ENCODE measurements at regions not wholly inside any gene's neighbourhood (a gene's known extent, or its start where the extent isn't known, plus 50 kb on each side); places are given as distances from the start of the nearest gene placed in this dataset.

- Histone ChIP-seq H3K4me3 (ENCODE audit: insufficient read depth in 1 of 2, low read depth in 1 of 2, low read length in 2 of 2) (no peak overlapping the region), H2BK5ac (ENCODE audit: low read depth, low read length, poor library complexity, severe bottlenecking) (no peak overlapping the region), H4K91ac (ENCODE audit: low read length) (no peak overlapping the region), H2AFZ (ENCODE audit: low read depth, low read length) (no peak overlapping the region), H3K18ac (ENCODE audit: low read depth in 1 of 2, low read length in 2 of 2) (no peak overlapping the region), H2BK12ac (ENCODE audit: low read length in 2 of 2) (no peak overlapping the region), H4K8ac (ENCODE audit: low read length) (no peak overlapping the region), H3K27ac (ENCODE audit: low read length, poor library complexity, severe bottlenecking) (no peak overlapping the region), H3K27me3 (ENCODE audit: control insufficient read depth in 1 of 2, insufficient read depth in 1 of 2, low read length in 2 of 2) (no peaks in the 10 kb centered on the region), H3K79me1 (replicated peaks; ENCODE audit: low read length, poor library complexity, severe bottlenecking) (no peaks in the 10 kb centered on the region), H3K14ac (ENCODE audit: low read length in 2 of 2) (no peak overlapping the region), H3K4me2 (ENCODE audit: low read length, poor library complexity, severe bottlenecking) (no peak overlapping the region), H3K23ac (ENCODE audit: low read length in 2 of 2) (no peak overlapping the region), H3K9ac (ENCODE audit: low read length) (no peak overlapping the region), H2BK120ac (ENCODE audit: low read depth, low read length) (no peak overlapping the region), H3K9me3 (ENCODE audit: control insufficient read depth, low read length) (no peaks in the 10 kb centered on the region), H3K36me3 (ENCODE audit: control insufficient read depth in 1 of 2, insufficient read depth in 2 of 2, low read depth in 1 of 2, low read length in 2 of 2) (no peaks in the 10 kb centered on the region), H3K4me1 (ENCODE audit: control insufficient read depth, insufficient read depth, low read depth, low read length) (peaks cover 2% of the 10 kb centered on the region), H2BK15ac (ENCODE audit: low read depth, poor library complexity, severe bottlenecking) (no peak overlapping the region), H2AK5ac (ENCODE audit: low read length, severe bottlenecking) (no peak overlapping the region), H3K4ac (ENCODE audit: low read depth in 1 of 2, low read length in 2 of 2) (no peak overlapping the region)
- 100% methylated on average over 1 of the region's 1 CpG for WGBS
- DNase-seq = no peak
Observed at GRCh38 chr6:21785164-21785563, 191.6 kb downstream of the SOX4 start.

GRCh38 chr6:21791056-21791455, 197.5 kb downstream of the SOX4 start:
- Histone ChIP-seq H2AFZ (ENCODE audit: low read depth, low read length) (no peak overlapping the region), H3K14ac (ENCODE audit: low read length in 2 of 2) (no peak overlapping the region), H3K23ac (ENCODE audit: low read length in 2 of 2) (no peak overlapping the region), H3K4me1 (ENCODE audit: control insufficient read depth, insufficient read depth, low read depth, low read length) (no peaks in the 10 kb centered on the region), H4K91ac (ENCODE audit: low read length) (no peak overlapping the region), H3K4ac (ENCODE audit: low read depth in 1 of 2, low read length in 2 of 2) (no peak overlapping the region), H3K9ac (ENCODE audit: low read length) (no peak overlapping the region), H2BK5ac (ENCODE audit: low read depth, low read length, poor library complexity, severe bottlenecking) (no peak overlapping the region), H3K79me1 (replicated peaks; ENCODE audit: low read length, poor library complexity, severe bottlenecking) (no peaks in the 10 kb centered on the region), H2BK12ac (ENCODE audit: low read length in 2 of 2) (no peak overlapping the region), H3K18ac (ENCODE audit: low read depth in 1 of 2, low read length in 2 of 2) (no peak overlapping the region), H3K4me2 (ENCODE audit: low read length, poor library complexity, severe bottlenecking) (no peak overlapping the region), H2BK15ac (ENCODE audit: low read depth, poor library complexity, severe bottlenecking) (no peak overlapping the region), H2BK120ac (ENCODE audit: low read depth, low read length) (no peak overlapping the region), H4K8ac (ENCODE audit: low read length) (no peak overlapping the region), H3K27ac (ENCODE audit: low read length, poor library complexity, severe bottlenecking) (no peak overlapping the region), H3K36me3 (ENCODE audit: control insufficient read depth in 1 of 2, insufficient read depth in 2 of 2, low read depth in 1 of 2, low read length in 2 of 2) (no peaks in the 10 kb centered on the region), H2AK5ac (ENCODE audit: low read length, severe bottlenecking) (no peak overlapping the region), H3K9me3 (ENCODE audit: control insufficient read depth, low read length) (no peaks in the 10 kb centered on the region), H3K27me3 (ENCODE audit: control insufficient read depth in 1 of 2, insufficient read depth in 1 of 2, low read length in 2 of 2) (no peaks in the 10 kb centered on the region), H3K4me3 (ENCODE audit: insufficient read depth in 1 of 2, low read depth in 1 of 2, low read length in 2 of 2) (no peak overlapping the region)
- 98% methylated on average over 2 of the region's 3 CpGs for WGBS
- DNase-seq = no peak

GRCh38 chr6:21791581-21791980, 198.0 kb downstream of the SOX4 start:
- H3K23ac ChIP-seq (ENCODE audit: low read length in 2 of 2) = no peak overlapping the region
- no peak overlapping the region for H2BK12ac ChIP-seq (ENCODE audit: low read length in 2 of 2)
- no peak overlapping the region for H2BK120ac ChIP-seq (ENCODE audit: low read depth, low read length)
- no peaks in the 10 kb centered on the region for H3K79me1 ChIP-seq (replicated peaks; ENCODE audit: low read length, poor library complexity, severe bottlenecking)
- WGBS = 98% methylated on average over 3 of the region's 4 CpGs
- no peak overlapping the region for H3K18ac ChIP-seq (ENCODE audit: low read depth in 1 of 2, low read length in 2 of 2)
- H3K27ac ChIP-seq (ENCODE audit: low read length, poor library complexity, severe bottlenecking) = no peak overlapping the region
- no peak overlapping the region for H2BK15ac ChIP-seq (ENCODE audit: low read depth, poor library complexity, severe bottlenecking)
- H2AFZ ChIP-seq (ENCODE audit: low read depth, low read length) = no peak overlapping the region
- H3K4me1 ChIP-seq (ENCODE audit: control insufficient read depth, insufficient read depth, low read depth, low read length) = no peaks in the 10 kb centered on the region
- no peak overlapping the region for H3K4me3 ChIP-seq (ENCODE audit: insufficient read depth in 1 of 2, low read depth in 1 of 2, low read length in 2 of 2)
- H3K4me2 ChIP-seq (ENCODE audit: low read length, poor library complexity, severe bottlenecking) = no peak overlapping the region
- H3K4ac ChIP-seq (ENCODE audit: low read depth in 1 of 2, low read length in 2 of 2) = no peak overlapping the region
- H3K9me3 ChIP-seq (ENCODE audit: control insufficient read depth, low read length) = no peaks in the 10 kb centered on the region
- DNase-seq = peak; percentile 55
- H4K8ac ChIP-seq (ENCODE audit: low read length) = no peak overlapping the region
- no peak overlapping the region for H3K9ac ChIP-seq (ENCODE audit: low read length)
- no peaks in the 10 kb centered on the region for H3K27me3 ChIP-seq (ENCODE audit: control insufficient read depth in 1 of 2, insufficient read depth in 1 of 2, low read length in 2 of 2)
- H3K36me3 ChIP-seq (ENCODE audit: control insufficient read depth in 1 of 2, insufficient read depth in 2 of 2, low read depth in 1 of 2, low read length in 2 of 2) = no peaks in the 10 kb centered on the region
- H2BK5ac ChIP-seq (ENCODE audit: low read depth, low read length, poor library complexity, severe bottlenecking) = no peak overlapping the region
- H2AK5ac ChIP-seq (ENCODE audit: low read length, severe bottlenecking) = no peak overlapping the region
- no peak overlapping the region for H4K91ac ChIP-seq (ENCODE audit: low read length)
- H3K14ac ChIP-seq (ENCODE audit: low read length in 2 of 2) = no peak overlapping the region

GRCh38 chr6:21792177-21792576, 198.6 kb downstream of the SOX4 start:
- no peak overlapping the region for H3K9ac ChIP-seq (ENCODE audit: low read length)
- H3K36me3 ChIP-seq (ENCODE audit: control insufficient read depth in 1 of 2, insufficient read depth in 2 of 2, low read depth in 1 of 2, low read length in 2 of 2) = no peaks in the 10 kb centered on the region
- no peak overlapping the region for H3K4me3 ChIP-seq (ENCODE audit: insufficient read depth in 1 of 2, low read depth in 1 of 2, low read length in 2 of 2)
- H3K4me2 ChIP-seq (ENCODE audit: low read length, poor library complexity, severe bottlenecking) = no peak overlapping the region
- H2BK15ac ChIP-seq (ENCODE audit: low read depth, poor library complexity, severe bottlenecking) = no peak overlapping the region
- H3K4me1 ChIP-seq (ENCODE audit: control insufficient read depth, insufficient read depth, low read depth, low read length) = no peaks in the 10 kb centered on the region
- H2BK120ac ChIP-seq (ENCODE audit: low read depth, low read length) = no peak overlapping the region
- no peak overlapping the region for H3K23ac ChIP-seq (ENCODE audit: low read length in 2 of 2)
- 87% methylated on average over 3 of the region's 4 CpGs for WGBS
- H3K79me1 ChIP-seq (replicated peaks; ENCODE audit: low read length, poor library complexity, severe bottlenecking) = no peaks in the 10 kb centered on the region
- H3K27me3 ChIP-seq (ENCODE audit: control insufficient read depth in 1 of 2, insufficient read depth in 1 of 2, low read length in 2 of 2) = no peaks in the 10 kb centered on the region
- H3K14ac ChIP-seq (ENCODE audit: low read length in 2 of 2) = no peak overlapping the region
- H2BK5ac ChIP-seq (ENCODE audit: low read depth, low read length, poor library complexity, severe bottlenecking) = no peak overlapping the region
- no peak overlapping the region for H4K91ac ChIP-seq (ENCODE audit: low read length)
- H2AK5ac ChIP-seq (ENCODE audit: low read length, severe bottlenecking) = no peak overlapping the region
- no peak overlapping the region for H4K8ac ChIP-seq (ENCODE audit: low read length)
- H2BK12ac ChIP-seq (ENCODE audit: low read length in 2 of 2) = no peak overlapping the region
- H3K4ac ChIP-seq (ENCODE audit: low read depth in 1 of 2, low read length in 2 of 2) = no peak overlapping the region
- no peak overlapping the region for H3K27ac ChIP-seq (ENCODE audit: low read length, poor library complexity, severe bottlenecking)
- no peak overlapping the region for H2AFZ ChIP-seq (ENCODE audit: low read depth, low read length)
- DNase-seq = no peak
- H3K18ac ChIP-seq (ENCODE audit: low read depth in 1 of 2, low read length in 2 of 2) = no peak overlapping the region
- no peaks in the 10 kb centered on the region for H3K9me3 ChIP-seq (ENCODE audit: control insufficient read depth, low read length)

All from mesenchymal stem cell (in vitro differentiated cells and primary cell).